ENCODE measurements at regions not wholly inside any gene's neighbourhood (a gene's known extent, or its start where the extent isn't known, plus 50 kb on each side); places are given as distances from the start of the nearest gene placed in this dataset.

DNA sequence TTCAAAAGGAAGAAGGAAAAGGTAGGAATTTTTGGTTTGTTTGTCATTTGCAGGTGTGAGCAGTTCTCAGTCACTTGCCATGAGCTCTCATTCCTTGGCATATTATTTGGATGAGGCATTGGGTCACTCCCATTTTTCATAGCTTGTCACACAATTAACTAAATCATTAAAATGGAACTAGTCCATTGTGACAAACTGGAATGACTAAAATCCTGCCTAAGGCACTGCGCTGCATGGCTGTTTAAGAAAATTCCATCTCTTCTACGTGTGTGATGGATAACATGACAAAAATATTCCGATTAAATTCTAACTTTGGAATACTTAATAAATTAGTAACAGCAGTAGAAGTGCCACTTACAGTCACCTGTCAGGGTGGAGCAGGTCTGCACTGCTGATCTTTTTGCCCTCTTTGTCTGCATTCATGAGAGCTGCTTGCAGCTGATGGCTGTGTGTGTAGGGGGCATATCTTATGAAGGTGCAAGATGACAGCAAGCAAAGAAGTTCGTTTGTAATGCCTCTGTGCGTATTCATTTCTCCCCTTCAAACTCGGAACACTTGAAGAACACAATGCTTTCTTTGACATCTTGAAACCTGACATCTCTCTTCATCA, 1292.6 kb upstream of the MAP3K7 start:
- H3K9me3 Mint-ChIP-seq (ENCODE audit: unreplicated experiment), result peaks cover 6% of the 10 kb centered on the region
- no peaks in the 10 kb centered on the region for H3K36me3 Mint-ChIP-seq (ENCODE audit: unreplicated experiment)
- no peak overlapping the region for H3K4me3 Mint-ChIP-seq (ENCODE audit: unreplicated experiment)
- no peaks in the 10 kb centered on the region for H3K4me1 Mint-ChIP-seq (ENCODE audit: unreplicated experiment)
- H3K27ac Mint-ChIP-seq (ENCODE audit: unreplicated experiment), result no peak overlapping the region
- DNase-seq (ENCODE audit: extremely low spot score, unreplicated experiment), result no peak
- no peak for TF ChIP-seq CTCF (IDR thresholded peaks at IDR 0.05)
- H3K27me3 Mint-ChIP-seq (ENCODE audit: unreplicated experiment), result no peaks in the 10 kb centered on the region

- no peak overlapping the region for H3K27ac Mint-ChIP-seq (ENCODE audit: unreplicated experiment)
- DNase-seq (ENCODE audit: extremely low spot score, unreplicated experiment), result no peak
- TF ChIP-seq CTCF (IDR thresholded peaks at IDR 0.05), result no peak
- H3K4me3 Mint-ChIP-seq (ENCODE audit: unreplicated experiment), result no peak overlapping the region
- H3K36me3 Mint-ChIP-seq (ENCODE audit: unreplicated experiment), result no peaks in the 10 kb centered on the region
- H3K9me3 Mint-ChIP-seq (ENCODE audit: unreplicated experiment), result peaks cover 3% of the 10 kb centered on the region
- H3K4me1 Mint-ChIP-seq (ENCODE audit: unreplicated experiment), result no peaks in the 10 kb centered on the region
- no peaks in the 10 kb centered on the region for H3K27me3 Mint-ChIP-seq (ENCODE audit: unreplicated experiment)
Observed at GRCh38 chr6:91877994-91878393, 1291.1 kb upstream of the MAP3K7 start.

DNA sequence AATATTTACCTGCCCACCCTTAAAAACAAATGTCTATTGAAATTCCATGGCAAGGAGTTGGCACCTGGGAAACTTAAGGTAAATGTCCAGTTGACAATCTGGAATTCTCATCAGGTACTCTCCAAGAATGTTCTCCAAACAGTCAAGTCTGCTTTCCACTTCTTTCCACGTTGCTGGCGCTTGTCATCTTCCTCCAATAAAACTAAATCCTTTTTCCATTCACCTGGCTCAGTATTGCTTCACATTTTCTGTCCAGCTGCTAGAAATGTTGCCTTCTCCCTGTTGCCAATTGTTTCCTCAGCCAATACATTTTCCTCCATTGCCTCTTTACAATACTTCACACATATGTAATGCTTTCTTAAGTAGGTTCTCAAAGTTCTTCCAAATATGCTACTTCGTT, 1288.1 kb upstream of the MAP3K7 start:
- Mint-ChIP-seq H3K9me3 (ENCODE audit: unreplicated experiment) (no peaks in the 10 kb centered on the region), H3K27ac (ENCODE audit: unreplicated experiment) (no peak overlapping the region), H3K36me3 (ENCODE audit: unreplicated experiment) (peaks cover 2% of the 10 kb centered on the region), H3K4me3 (ENCODE audit: unreplicated experiment) (no peak overlapping the region), H3K27me3 (ENCODE audit: unreplicated experiment) (no peaks in the 10 kb centered on the region), H3K4me1 (ENCODE audit: unreplicated experiment) (no peaks in the 10 kb centered on the region)
- no peak for DNase-seq (ENCODE audit: extremely low spot score, unreplicated experiment)
- no peak for TF ChIP-seq CTCF (IDR thresholded peaks at IDR 0.05)

DNA sequence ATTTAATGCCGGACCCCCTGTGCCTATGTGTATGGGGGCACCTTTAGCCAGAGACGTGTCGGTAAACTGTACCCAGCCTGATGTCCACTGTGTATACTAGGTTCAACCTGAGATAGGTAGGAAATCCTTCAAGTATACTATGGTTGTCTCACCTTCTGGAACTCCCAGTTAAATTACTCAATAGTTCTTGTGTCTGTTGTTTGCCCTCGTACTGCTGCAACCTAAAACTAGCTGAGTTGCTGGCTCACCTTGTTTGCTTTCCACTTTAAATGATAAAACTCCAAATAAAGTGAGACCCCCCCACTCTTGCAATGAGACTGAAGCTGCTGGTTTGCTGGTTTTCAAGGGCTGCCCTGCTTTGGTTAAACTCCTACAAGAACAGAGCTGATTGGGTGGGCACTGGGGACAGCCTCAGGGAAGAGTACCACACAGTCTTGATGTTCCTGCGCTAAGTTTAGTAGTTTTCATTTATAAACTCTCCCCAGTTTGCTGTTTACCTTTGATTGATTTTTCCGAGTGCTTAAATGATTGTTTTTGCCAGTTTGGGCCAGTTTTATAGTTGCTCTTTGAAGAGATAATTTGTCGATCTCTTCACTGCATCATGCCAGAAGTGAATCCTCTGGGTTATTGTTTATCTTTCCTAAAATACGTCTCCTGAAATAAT, 1281.8 kb upstream of the MAP3K7 start:
- DNase-seq (ENCODE audit: extremely low spot score, unreplicated experiment), result no peak
- Mint-ChIP-seq H3K27me3 (ENCODE audit: unreplicated experiment) (no peaks in the 10 kb centered on the region), H3K27ac (ENCODE audit: unreplicated experiment) (no peak overlapping the region), H3K4me1 (ENCODE audit: unreplicated experiment) (no peaks in the 10 kb centered on the region), H3K4me3 (ENCODE audit: unreplicated experiment) (no peak overlapping the region), H3K36me3 (ENCODE audit: unreplicated experiment) (peaks cover 2% of the 10 kb centered on the region), H3K9me3 (ENCODE audit: unreplicated experiment) (peaks cover 8% of the 10 kb centered on the region)
- TF ChIP-seq CTCF (IDR thresholded peaks at IDR 0.05), result no peak

- Mint-ChIP-seq H3K4me3 (ENCODE audit: unreplicated experiment) (no peak overlapping the region), H3K27ac (ENCODE audit: unreplicated experiment) (no peak overlapping the region), H3K4me1 (ENCODE audit: unreplicated experiment) (peaks cover 2% of the 10 kb centered on the region), H3K9me3 (ENCODE audit: unreplicated experiment) (peaks cover 8% of the 10 kb centered on the region), H3K27me3 (ENCODE audit: unreplicated experiment) (no peaks in the 10 kb centered on the region), H3K36me3 (ENCODE audit: unreplicated experiment) (no peaks in the 10 kb centered on the region)
- TF ChIP-seq CTCF (IDR thresholded peaks at IDR 0.05), result no peak
- no peak for DNase-seq (ENCODE audit: extremely low spot score, unreplicated experiment)
Observed at GRCh38 chr6:91865889-91866288, 1279.0 kb upstream of the MAP3K7 start.

Measured in osteocyte (in vitro differentiated cells).